ENCODE measurements at regions not wholly inside any gene's neighbourhood (a gene's known extent, or its start where the extent isn't known, plus 50 kb on each side); places are given as distances from the start of the nearest gene placed in this dataset.

- intact Hi-C loops (cut with DNase I; ENCODE audit: low total_unique reads) (no loop called here), in situ Hi-C loops (cut with MboI; ENCODE audit: low pct_ligation_motif_present in 1 of 4, low pct_unique_long_range_greater_than_20kb in 1 of 4, low sequenced_read_pairs in 3 of 4) (no loop called here)
- no peak for TF ChIP-seq POLR2AphosphoS5 (IDR thresholded peaks at IDR 0.05)
- no peaks in the 10 kb centered on the region for H3K27me3 ChIP-seq
- H3K4me3 ChIP-seq, result no peak overlapping the region
- 70 to 75% methylated on average over 2 to 5 of the region's 5 CpGs for WGBS, 2 donors (ENCODE audit: low coverage in 1 of 2)
- H3K4me1 ChIP-seq, result no peaks in the 10 kb centered on the region
- H3K36me3 ChIP-seq, result no peaks in the 10 kb centered on the region
- no peak overlapping the region for H3K27ac ChIP-seq
- no peak for DNase-seq
- H3K9me3 ChIP-seq, result no peaks in the 10 kb centered on the region
These were observed 62.6 kb upstream of the CLNK start for GRCh38 chr4:10747186-10747585.

- Histone ChIP-seq H3K36me3 (no peaks in the 10 kb centered on the region), H3K4me3 (no peak overlapping the region), H3K9me3 (no peaks in the 10 kb centered on the region), H3K27me3 (no peaks in the 10 kb centered on the region), H3K27ac (no peak overlapping the region), H3K4me1 (no peaks in the 10 kb centered on the region)
- DNase-seq, result no peak
- 59 to 64% methylated on average over 3 of the region's 3 CpGs for WGBS, 2 donors (ENCODE audit: low coverage in 1 of 2)
- in situ Hi-C loops (cut with MboI; ENCODE audit: low pct_ligation_motif_present in 1 of 4, low pct_unique_long_range_greater_than_20kb in 1 of 4, low sequenced_read_pairs in 3 of 4) (no loop called here), intact Hi-C loops (cut with DNase I; ENCODE audit: low total_unique reads) (no loop called here)
- TF ChIP-seq POLR2A (IDR thresholded peaks at IDR 0.05) (no peak), EP300 (IDR thresholded peaks at IDR 0.05; ENCODE audit: low read depth) (no peak), POLR2AphosphoS5 (IDR thresholded peaks at IDR 0.05) (no peak), CTCF (IDR thresholded peaks at IDR 0.05) (no peak)
These were observed 62.0 kb upstream of the CLNK start for GRCh38 chr4:10746371-10747171.

- Histone ChIP-seq H3K27ac (no peak overlapping the region), H3K36me3 (no peaks in the 10 kb centered on the region), H3K4me1 (no peaks in the 10 kb centered on the region), H3K27me3 (no peaks in the 10 kb centered on the region), H3K9me3 (no peaks in the 10 kb centered on the region), H3K4me3 (no peak overlapping the region)
- in situ Hi-C loops (cut with MboI; ENCODE audit: low pct_ligation_motif_present in 1 of 4, low pct_unique_long_range_greater_than_20kb in 1 of 4, low sequenced_read_pairs in 3 of 4) (no loop called here), intact Hi-C loops (cut with DNase I; ENCODE audit: low total_unique reads) (no loop called here)
- no peak for TF ChIP-seq CTCF (IDR thresholded peaks at IDR 0.05)
- no peak for TF ChIP-seq EP300 (IDR thresholded peaks at IDR 0.05; ENCODE audit: low read depth)
- no peak for TF ChIP-seq POLR2AphosphoS5 (IDR thresholded peaks at IDR 0.05)
- TF ChIP-seq POLR2A (IDR thresholded peaks at IDR 0.05), result no peak
- 72 to 77% methylated on average over 3 of the region's 3 CpGs for WGBS, 2 donors (ENCODE audit: low coverage in 1 of 2)
- DNase-seq, result no peak
These were observed 58.8 kb upstream of the CLNK start for GRCh38 chr4:10743357-10743756.

- no peak for TF ChIP-seq EP300 (IDR thresholded peaks at IDR 0.05; ENCODE audit: low read depth)
- TF ChIP-seq CTCF (IDR thresholded peaks at IDR 0.05), result no peak
- TF ChIP-seq POLR2A (IDR thresholded peaks at IDR 0.05), result no peak
- no peak for TF ChIP-seq POLR2AphosphoS5 (IDR thresholded peaks at IDR 0.05)
- H3K4me1 ChIP-seq, result no peaks in the 10 kb centered on the region
- H3K36me3 ChIP-seq, result no peaks in the 10 kb centered on the region
- intact Hi-C loops (cut with DNase I; ENCODE audit: low total_unique reads) (no loop called here), in situ Hi-C loops (cut with MboI; ENCODE audit: low pct_ligation_motif_present in 1 of 4, low pct_unique_long_range_greater_than_20kb in 1 of 4, low sequenced_read_pairs in 3 of 4) (no loop called here)
- WGBS, 2 donors (ENCODE audit: low coverage in 1 of 2), result 85 to 88% methylated on average over 1 of the region's 1 CpG
- H3K9me3 ChIP-seq, result no peaks in the 10 kb centered on the region
- no peaks in the 10 kb centered on the region for H3K27me3 ChIP-seq
- H3K27ac ChIP-seq, result no peak overlapping the region
- no peak overlapping the region for H3K4me3 ChIP-seq
- no peak for DNase-seq
These were observed 57.6 kb upstream of the CLNK start for GRCh38 chr4:10741961-10742699.
